ENCODE measurements at regions not wholly inside any gene's neighbourhood (a gene's known extent, or its start where the extent isn't known, plus 50 kb on each side); places are given as distances from the start of the nearest gene placed in this dataset.

- TF ChIP-seq, protein P1, sequence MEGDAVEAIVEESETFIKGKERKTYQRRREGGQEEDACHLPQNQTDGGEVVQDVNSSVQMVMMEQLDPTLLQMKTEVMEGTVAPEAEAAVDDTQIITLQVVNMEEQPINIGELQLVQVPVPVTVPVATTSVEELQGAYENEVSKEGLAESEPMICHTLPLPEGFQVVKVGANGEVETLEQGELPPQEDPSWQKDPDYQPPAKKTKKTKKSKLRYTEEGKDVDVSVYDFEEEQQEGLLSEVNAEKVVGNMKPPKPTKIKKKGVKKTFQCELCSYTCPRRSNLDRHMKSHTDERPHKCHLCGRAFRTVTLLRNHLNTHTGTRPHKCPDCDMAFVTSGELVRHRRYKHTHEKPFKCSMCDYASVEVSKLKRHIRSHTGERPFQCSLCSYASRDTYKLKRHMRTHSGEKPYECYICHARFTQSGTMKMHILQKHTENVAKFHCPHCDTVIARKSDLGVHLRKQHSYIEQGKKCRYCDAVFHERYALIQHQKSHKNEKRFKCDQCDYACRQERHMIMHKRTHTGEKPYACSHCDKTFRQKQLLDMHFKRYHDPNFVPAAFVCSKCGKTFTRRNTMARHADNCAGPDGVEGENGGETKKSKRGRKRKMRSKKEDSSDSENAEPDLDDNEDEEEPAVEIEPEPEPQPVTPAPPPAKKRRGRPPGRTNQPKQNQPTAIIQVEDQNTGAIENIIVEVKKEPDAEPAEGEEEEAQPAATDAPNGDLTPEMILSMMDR (conservative IDR thresholded peaks at IDR 0.05; ENCODE audit: low read depth, low read length) = no peak
- no peak for TF ChIP-seq EZH2 (IDR thresholded peaks at IDR 0.05; ENCODE audit: borderline replicate concordance, low read depth, low read length, poor library complexity, severe bottlenecking)
These were observed 114.0 kb downstream of the SP3 start for GRCh38 chr2:173851141-173851641.

Measured in A673 (cell line).